Fibroblast of villous mesenchyme (primary cell): ENCODE measurements at regions not wholly inside any gene's neighbourhood (a gene's known extent, or its start where the extent isn't known, plus 50 kb on each side); places are given as distances from the start of the nearest gene placed in this dataset.

Experiments
- DNase-seq: peaks from one replicate; pipeline ENCODE4 v3.0.0-alpha.2; 2010; ENCODE audit warnings: low read depth
- H3K4me3 ChIP-seq: 2 replicates; pipeline ENCODE4 v1.5.1; 2011; ENCODE audit warnings: low read depth, mild to moderate bottlenecking, low read length
- CTCF ChIP-seq: IDR thresholded peaks from 2 replicates; pipeline ENCODE4 v1.5.1; 2012; ENCODE audit warnings: low read depth, mild to moderate bottlenecking, low read length; ENCODE audit not compliant: insufficient read depth

- DNase-seq: no peak
- TF ChIP-seq CTCF: no peak
- H3K4me3 ChIP-seq: no peak overlapping the region
These were observed 273.0 kb downstream of the GLUD2 start for GRCh38 chrX:121320441-121320840.

- no peak for DNase-seq
- TF ChIP-seq CTCF: no peak
These were observed 274.7 kb downstream of the GLUD2 start for GRCh38 chrX:121322159-121322558.

GRCh38 chrX:121323337-121323736, 275.9 kb downstream of the GLUD2 start:
- TF ChIP-seq CTCF: no peak
- DNase-seq: no peak
- no peak overlapping the region for H3K4me3 ChIP-seq

More at GRCh38 chrX:121322159-121322558, 274.7 kb downstream of the GLUD2 start:
- no peak overlapping the region for H3K4me3 ChIP-seq

- no peak for DNase-seq
- no peak for TF ChIP-seq CTCF
- no peak overlapping the region for H3K4me3 ChIP-seq
These were observed 286.5 kb downstream of the GLUD2 start for GRCh38 chrX:121333942-121334341.

GRCh38 chrX:121336831-121337421, 289.5 kb downstream of the GLUD2 start:
- no peak for DNase-seq
- no peak overlapping the region for H3K4me3 ChIP-seq
- TF ChIP-seq CTCF: no peak

- no peak for DNase-seq
- no peak for TF ChIP-seq CTCF
- no peak overlapping the region for H3K4me3 ChIP-seq
These were observed 290.4 kb downstream of the GLUD2 start for GRCh38 chrX:121337816-121338215.

- DNase-seq: no peak
- no peak overlapping the region for H3K4me3 ChIP-seq
- TF ChIP-seq CTCF: no peak
These were observed 301.9 kb downstream of the GLUD2 start for GRCh38 chrX:121349263-121349662.
